ENCODE measurements at regions not wholly inside any gene's neighbourhood (a gene's known extent, or its start where the extent isn't known, plus 50 kb on each side); places are given as distances from the start of the nearest gene placed in this dataset.
A peak's percentile ranks its signal among the peaks of the same experiment; 100 is the strongest.

GRCh38 chr4:165605811-165606210 lies 227.0 kb downstream of the CPE start:
- Histone ChIP-seq H3K79me2 (ENCODE audit: insufficient read depth, low read length) (no peaks in the 10 kb centered on the region), H3K27me3 (ENCODE audit: control insufficient read depth in 1 of 2, insufficient read depth in 2 of 2, low read length in 2 of 2) (no peaks in the 10 kb centered on the region), H3K9me3 (ENCODE audit: low read length) (no peaks in the 10 kb centered on the region), H4K20me1 (ENCODE audit: insufficient read depth, low read length) (no peaks in the 10 kb centered on the region), H3K4me1 (ENCODE audit: insufficient read depth, low read length) (no peaks in the 10 kb centered on the region), H3K36me3 (replicated peaks in 1 of 2; ENCODE audit: control insufficient read depth in 1 of 2, insufficient read depth in 2 of 2, low read length in 2 of 2) (no peaks in the 10 kb centered on the region), H3K4me2 (ENCODE audit: low read depth, low read length) (no peak overlapping the region), H3K9ac (ENCODE audit: insufficient read depth, low read depth, low read length) (no peak overlapping the region), H3K4me3 (replicated peaks in 1 of 3; ENCODE audit: insufficient read depth in 1 of 3, low read depth in 2 of 3, low read length in 3 of 3) (no peak overlapping the region), H3K27ac (ENCODE audit: extremely low read length, insufficient read depth, low read length) (no peak overlapping the region), H2AFZ (ENCODE audit: low read length) (no peak overlapping the region)
- ChIA-PET CTCF (ENCODE audit: low intra/inter-chr PET ratio, low total read pairs) (no interaction called here), POLR2A (no interaction called here)
- intact Hi-C loops (cut with micrococcal nuclease; ENCODE audit: unreplicated experiment) (no loop called here), in situ Hi-C loops (cut with HindIII; ENCODE audit: extremely low pct_ligation_motif_present, low pct_unique_long_range_greater_than_20kb) (no loop called here)
- no TSS peak for BruUV-seq (replicated peaks)
- DNase-seq (ENCODE audit: low spot score): no peak
- no peak for FAIRE-seq
- TF ChIP-seq CREB1 (IDR thresholded peaks at IDR 0.05) (peak; percentile 35), CREB1 (CRISPR knock-in tag; IDR thresholded peaks at IDR 0.05) (no peak), U2AF1 (optimal IDR thresholded peaks at IDR 0.05; ENCODE audit: low read depth, low read length) (no peak)
- WGBS (ENCODE audit: low lambda C conversion rate): 0% methylated on average over 1 of the region's 1 CpG
- no peak for ATAC-seq

DNA sequence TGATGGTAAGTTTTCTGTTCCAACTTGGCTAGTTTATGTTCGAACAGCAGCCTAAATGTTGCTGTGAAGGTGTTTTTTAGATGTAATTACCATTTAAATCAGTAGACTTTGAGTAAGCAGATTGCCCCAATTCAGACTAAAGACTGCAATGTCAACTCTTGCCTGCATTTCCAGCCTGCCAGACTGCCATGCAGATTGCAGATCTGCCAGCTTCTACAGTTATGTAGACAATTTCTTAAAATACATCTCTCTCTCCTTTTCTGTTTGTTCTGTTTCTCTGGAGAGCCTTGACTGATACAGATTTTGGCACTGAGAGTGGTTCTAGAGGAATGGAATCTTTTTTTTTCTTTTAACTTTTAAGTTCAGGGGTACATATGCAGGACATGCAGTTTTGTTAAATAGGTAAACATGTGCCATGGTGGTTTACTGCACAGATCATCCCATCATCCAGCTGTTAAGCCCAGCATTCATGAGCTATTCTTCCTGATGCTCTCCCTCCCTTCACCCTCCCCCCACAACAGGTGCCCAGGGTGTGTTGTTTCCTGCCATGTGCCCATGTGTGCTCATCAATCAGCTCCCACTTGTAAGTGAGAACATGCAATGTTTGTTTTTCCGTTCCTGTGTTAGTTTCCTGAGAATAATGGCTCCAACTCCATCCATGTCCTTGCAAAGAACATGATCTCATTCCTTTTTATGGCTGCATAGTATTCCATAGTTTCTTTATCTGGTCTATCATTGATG lies 227.8 kb downstream of the CPE start:
- H3K36me3 ChIP-seq (replicated peaks in 1 of 2; ENCODE audit: control insufficient read depth in 1 of 2, insufficient read depth in 2 of 2, low read length in 2 of 2): no peaks in the 10 kb centered on the region
- WGBS (ENCODE audit: low lambda C conversion rate): 0% methylated on average over 2 of the region's 2 CpGs
- no peak overlapping the region for H3K9ac ChIP-seq (ENCODE audit: insufficient read depth, low read depth, low read length)
- H3K79me2 ChIP-seq (ENCODE audit: insufficient read depth, low read length): no peaks in the 10 kb centered on the region
- no peak overlapping the region for H3K27ac ChIP-seq (ENCODE audit: extremely low read length, insufficient read depth, low read length)
- H3K27me3 ChIP-seq (ENCODE audit: control insufficient read depth in 1 of 2, insufficient read depth in 2 of 2, low read length in 2 of 2): no peaks in the 10 kb centered on the region
- DNase-seq (ENCODE audit: low spot score) (no peak), FAIRE-seq (no peak), ATAC-seq (no peak)
- H3K9me3 ChIP-seq (ENCODE audit: low read length): no peaks in the 10 kb centered on the region
- CTCF ChIA-PET (ENCODE audit: low intra/inter-chr PET ratio, low total read pairs): no interaction called here
- H3K4me1 ChIP-seq (ENCODE audit: insufficient read depth, low read length): no peaks in the 10 kb centered on the region
- in situ Hi-C loops (cut with HindIII; ENCODE audit: extremely low pct_ligation_motif_present, low pct_unique_long_range_greater_than_20kb) (no loop called here), intact Hi-C loops (cut with micrococcal nuclease; ENCODE audit: unreplicated experiment) (no loop called here)
- no peaks in the 10 kb centered on the region for H4K20me1 ChIP-seq (ENCODE audit: insufficient read depth, low read length)
- no TSS peak for BruUV-seq (replicated peaks)
- H3K4me3 ChIP-seq (replicated peaks in 1 of 3; ENCODE audit: insufficient read depth in 1 of 3, low read depth in 2 of 3, low read length in 3 of 3): no peak overlapping the region
- POLR2A ChIA-PET: no interaction called here
- H3K4me2 ChIP-seq (ENCODE audit: low read depth, low read length): no peak overlapping the region
- H2AFZ ChIP-seq (ENCODE audit: low read length): no peak overlapping the region
- no peak for TF ChIP-seq MED1 (CRISPR knock-in tag; IDR thresholded peaks at IDR 0.05)
- TF ChIP-seq, protein P1, sequence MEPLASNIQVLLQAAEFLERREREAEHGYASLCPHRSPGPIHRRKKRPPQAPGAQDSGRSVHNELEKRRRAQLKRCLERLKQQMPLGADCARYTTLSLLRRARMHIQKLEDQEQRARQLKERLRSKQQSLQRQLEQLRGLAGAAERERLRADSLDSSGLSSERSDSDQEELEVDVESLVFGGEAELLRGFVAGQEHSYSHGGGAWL (CRISPR knock-in tag; IDR thresholded peaks at IDR 0.05): no peak
- TF ChIP-seq ZNF317 (CRISPR knock-in tag; IDR thresholded peaks at IDR 0.05): no peak
- TF ChIP-seq TRIM24 (CRISPR knock-in tag; IDR thresholded peaks at IDR 0.05): no peak
- TF ChIP-seq SP2 (CRISPR knock-in tag; IDR thresholded peaks at IDR 0.05): no peak
- no peak for TF ChIP-seq ZNF460 (CRISPR knock-in tag; IDR thresholded peaks at IDR 0.05; ENCODE audit: borderline replicate concordance)
- no peak for TF ChIP-seq GATA4 (IDR thresholded peaks at IDR 0.05; ENCODE audit: borderline replicate concordance, low read depth)
- TF ChIP-seq ZMAT3 (CRISPR knock-in tag; conservative IDR thresholded peaks at IDR 0.05): no peak
- TF ChIP-seq, protein P2, sequence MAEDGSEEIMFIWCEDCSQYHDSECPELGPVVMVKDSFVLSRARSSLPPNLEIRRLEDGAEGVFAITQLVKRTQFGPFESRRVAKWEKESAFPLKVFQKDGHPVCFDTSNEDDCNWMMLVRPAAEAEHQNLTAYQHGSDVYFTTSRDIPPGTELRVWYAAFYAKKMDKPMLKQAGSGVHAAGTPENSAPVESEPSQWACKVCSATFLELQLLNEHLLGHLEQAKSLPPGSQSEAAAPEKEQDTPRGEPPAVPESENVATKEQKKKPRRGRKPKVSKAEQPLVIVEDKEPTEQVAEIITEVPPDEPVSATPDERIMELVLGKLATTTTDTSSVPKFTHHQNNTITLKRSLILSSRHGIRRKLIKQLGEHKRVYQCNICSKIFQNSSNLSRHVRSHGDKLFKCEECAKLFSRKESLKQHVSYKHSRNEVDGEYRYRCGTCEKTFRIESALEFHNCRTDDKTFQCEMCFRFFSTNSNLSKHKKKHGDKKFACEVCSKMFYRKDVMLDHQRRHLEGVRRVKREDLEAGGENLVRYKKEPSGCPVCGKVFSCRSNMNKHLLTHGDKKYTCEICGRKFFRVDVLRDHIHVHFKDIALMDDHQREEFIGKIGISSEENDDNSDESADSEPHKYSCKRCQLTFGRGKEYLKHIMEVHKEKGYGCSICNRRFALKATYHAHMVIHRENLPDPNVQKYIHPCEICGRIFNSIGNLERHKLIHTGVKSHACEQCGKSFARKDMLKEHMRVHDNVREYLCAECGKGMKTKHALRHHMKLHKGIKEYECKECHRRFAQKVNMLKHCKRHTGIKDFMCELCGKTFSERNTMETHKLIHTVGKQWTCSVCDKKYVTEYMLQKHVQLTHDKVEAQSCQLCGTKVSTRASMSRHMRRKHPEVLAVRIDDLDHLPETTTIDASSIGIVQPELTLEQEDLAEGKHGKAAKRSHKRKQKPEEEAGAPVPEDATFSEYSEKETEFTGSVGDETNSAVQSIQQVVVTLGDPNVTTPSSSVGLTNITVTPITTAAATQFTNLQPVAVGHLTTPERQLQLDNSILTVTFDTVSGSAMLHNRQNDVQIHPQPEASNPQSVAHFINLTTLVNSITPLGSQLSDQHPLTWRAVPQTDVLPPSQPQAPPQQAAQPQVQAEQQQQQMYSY (CRISPR knock-in tag; IDR thresholded peaks at IDR 0.05): no peak
- TF ChIP-seq RCOR2 (CRISPR knock-in tag; IDR thresholded peaks at IDR 0.05): no peak
- TF ChIP-seq, protein P3, sequence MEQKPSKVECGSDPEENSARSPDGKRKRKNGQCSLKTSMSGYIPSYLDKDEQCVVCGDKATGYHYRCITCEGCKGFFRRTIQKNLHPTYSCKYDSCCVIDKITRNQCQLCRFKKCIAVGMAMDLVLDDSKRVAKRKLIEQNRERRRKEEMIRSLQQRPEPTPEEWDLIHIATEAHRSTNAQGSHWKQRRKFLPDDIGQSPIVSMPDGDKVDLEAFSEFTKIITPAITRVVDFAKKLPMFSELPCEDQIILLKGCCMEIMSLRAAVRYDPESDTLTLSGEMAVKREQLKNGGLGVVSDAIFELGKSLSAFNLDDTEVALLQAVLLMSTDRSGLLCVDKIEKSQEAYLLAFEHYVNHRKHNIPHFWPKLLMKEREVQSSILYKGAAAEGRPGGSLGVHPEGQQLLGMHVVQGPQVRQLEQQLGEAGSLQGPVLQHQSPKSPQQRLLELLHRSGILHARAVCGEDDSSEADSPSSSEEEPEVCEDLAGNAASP (CRISPR knock-in tag; IDR thresholded peaks at IDR 0.05; ENCODE audit: borderline replicate concordance): no peak
- TF ChIP-seq KDM6A (CRISPR knock-in tag; IDR thresholded peaks at IDR 0.05; ENCODE audit: low read depth): no peak
